Keratinocyte (primary cell): ENCODE measurements at regions not wholly inside any gene's neighbourhood (a gene's known extent, or its start where the extent isn't known, plus 50 kb on each side); places are given as distances from the start of the nearest gene placed in this dataset.

ENCODE experiments used
- EZH2 ChIP-seq: IDR thresholded peaks from one replicate; pipeline ENCODE4 v1.6.1; 2012; ENCODE audit warnings: inconsistent platforms, mild to moderate bottlenecking, low read length, moderate library complexity
- TF ChIP-seq, protein P1 (sequence below), 3 experiments: IDR thresholded peaks in 1 of 3; conservative IDR thresholded peaks in 1 of 3; optimal IDR thresholded peaks in 1 of 3; 2 replicates in 2 of 3; 3 replicates in 1 of 3; pipeline versions ENCODE3 to v1.5.1; 2011; ENCODE audit warnings: low read length in 3 of 3, mild to moderate bottlenecking in 3 of 3, moderate library complexity in 2 of 3, control low read depth in 1 of 3, inconsistent platforms in 1 of 3; ENCODE audit not compliant: insufficient read depth in 2 of 3; ENCODE audit errors: extremely low read depth in 1 of 3

DNA sequence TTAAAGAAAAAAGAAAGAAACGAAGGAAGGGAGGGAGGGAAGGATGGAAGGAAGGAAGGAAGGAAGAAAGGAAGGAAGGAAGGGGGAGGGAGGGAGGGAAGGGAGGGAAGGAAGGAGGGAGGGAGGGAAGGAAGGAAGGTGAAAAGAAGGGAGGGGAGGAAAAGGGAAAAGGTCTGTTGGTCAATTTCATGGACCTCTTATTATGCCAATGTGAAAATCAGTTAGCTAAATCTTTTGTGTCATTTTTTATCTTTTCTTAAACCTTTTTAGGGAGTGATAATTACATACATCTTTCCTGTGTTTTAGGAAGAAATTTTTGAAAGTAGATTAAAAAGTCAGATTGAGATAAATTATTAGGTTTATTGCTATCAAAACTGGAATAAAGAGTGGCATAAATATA is 670.2 kb upstream of the CITED2 start:
- TF ChIP-seq, protein P1, sequence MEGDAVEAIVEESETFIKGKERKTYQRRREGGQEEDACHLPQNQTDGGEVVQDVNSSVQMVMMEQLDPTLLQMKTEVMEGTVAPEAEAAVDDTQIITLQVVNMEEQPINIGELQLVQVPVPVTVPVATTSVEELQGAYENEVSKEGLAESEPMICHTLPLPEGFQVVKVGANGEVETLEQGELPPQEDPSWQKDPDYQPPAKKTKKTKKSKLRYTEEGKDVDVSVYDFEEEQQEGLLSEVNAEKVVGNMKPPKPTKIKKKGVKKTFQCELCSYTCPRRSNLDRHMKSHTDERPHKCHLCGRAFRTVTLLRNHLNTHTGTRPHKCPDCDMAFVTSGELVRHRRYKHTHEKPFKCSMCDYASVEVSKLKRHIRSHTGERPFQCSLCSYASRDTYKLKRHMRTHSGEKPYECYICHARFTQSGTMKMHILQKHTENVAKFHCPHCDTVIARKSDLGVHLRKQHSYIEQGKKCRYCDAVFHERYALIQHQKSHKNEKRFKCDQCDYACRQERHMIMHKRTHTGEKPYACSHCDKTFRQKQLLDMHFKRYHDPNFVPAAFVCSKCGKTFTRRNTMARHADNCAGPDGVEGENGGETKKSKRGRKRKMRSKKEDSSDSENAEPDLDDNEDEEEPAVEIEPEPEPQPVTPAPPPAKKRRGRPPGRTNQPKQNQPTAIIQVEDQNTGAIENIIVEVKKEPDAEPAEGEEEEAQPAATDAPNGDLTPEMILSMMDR (optimal IDR thresholded peaks at IDR 0.05 in 1 of 3, IDR thresholded peaks at IDR 0.05 in 1 of 3, conservative IDR thresholded peaks at IDR 0.05 in 1 of 3; ENCODE audit: extremely low read depth in 1 of 3, insufficient read depth in 2 of 3, low read length in 3 of 3), result no peak
- TF ChIP-seq EZH2, result no peak
